ENCODE measurements at regions not wholly inside any gene's neighbourhood (a gene's known extent, or its start where the extent isn't known, plus 50 kb on each side); places are given as distances from the start of the nearest gene placed in this dataset.
A peak's percentile ranks its signal among the peaks of the same experiment; 100 is the strongest.

DNA sequence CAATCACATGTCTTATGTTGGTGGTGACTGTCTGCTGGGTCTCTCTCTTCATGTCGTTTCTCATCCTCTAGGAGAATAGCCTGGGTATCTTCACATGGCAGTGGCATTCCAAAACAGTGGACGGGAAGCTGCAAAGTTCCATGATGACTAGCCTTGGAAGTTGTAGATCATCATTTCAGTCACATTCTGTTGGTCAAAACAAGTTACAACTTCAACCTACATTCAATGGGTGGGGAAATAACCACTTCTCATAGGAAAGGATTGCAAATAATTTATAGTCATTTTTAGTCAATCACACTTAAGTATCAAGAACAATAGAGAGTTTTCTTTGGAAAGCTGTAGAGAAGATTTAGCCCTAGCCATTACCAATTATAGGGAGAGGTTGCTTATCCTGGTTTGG lies 395.0 kb upstream of the CDH2 start:
- no peak for FAIRE-seq
- dilution Hi-C loops (cut with MboI; ENCODE audit: extremely low pct_ligation_motif_present, low sequenced_read_pairs) = no loop called here

DNA sequence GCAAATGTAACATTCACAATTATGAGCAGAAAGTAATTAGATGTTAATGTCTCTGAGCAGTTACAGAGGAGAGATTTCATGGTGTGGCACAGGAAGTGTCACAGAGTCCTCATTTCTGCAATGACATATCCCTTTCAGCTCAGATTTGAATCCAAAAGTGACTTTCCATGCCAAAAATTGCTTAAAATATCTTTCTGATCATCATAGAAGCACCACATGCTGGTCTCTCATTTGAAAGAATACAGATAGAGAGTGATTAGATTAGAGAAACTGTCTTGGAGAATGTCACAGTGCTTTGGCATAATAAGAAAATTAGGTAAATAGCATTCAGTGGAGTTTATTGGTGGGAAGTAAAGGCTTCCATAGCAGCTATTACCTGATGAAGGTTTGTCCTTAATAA lies 383.4 kb upstream of the CDH2 start:
- Histone ChIP-seq H3K79me2 (ENCODE audit: control insufficient read depth, insufficient read depth, low read length) (no peaks in the 10 kb centered on the region), H3K36me3 (ENCODE audit: control insufficient read depth in 2 of 2, extremely low read depth in 1 of 2, insufficient read depth in 2 of 2, low read length in 2 of 2) (no peaks in the 10 kb centered on the region), H2AFZ (ENCODE audit: control insufficient read depth, low read length) (no peak overlapping the region), H3K27ac (ENCODE audit: control insufficient read depth, insufficient read depth, low read length) (no peak overlapping the region), H3K27me3 (ENCODE audit: control insufficient read depth, extremely low read depth, insufficient read depth, low read length) (no peaks in the 10 kb centered on the region), H3K4me1 (ENCODE audit: control insufficient read depth, extremely low read depth, insufficient read depth, low read length) (no peaks in the 10 kb centered on the region), H3K4me3 (ENCODE audit: control insufficient read depth in 2 of 3, extremely low read depth in 1 of 3, insufficient read depth in 2 of 3, low read depth in 1 of 3, low read length in 3 of 3) (no peak overlapping the region), H3K9me3 (ENCODE audit: control insufficient read depth, low read depth, low read length) (no peaks in the 10 kb centered on the region), H4K20me1 (ENCODE audit: control insufficient read depth, extremely low read depth, insufficient read depth, low read length) (no peaks in the 10 kb centered on the region), H3K9ac (ENCODE audit: control insufficient read depth, extremely low read depth, insufficient read depth, low read length) (no peak overlapping the region), H3K9me1 (ENCODE audit: control insufficient read depth, extremely low read depth, insufficient read depth, low read length) (no peaks in the 10 kb centered on the region), H3K4me2 (ENCODE audit: control insufficient read depth, extremely low read depth, insufficient read depth, low read depth, low read length) (no peak overlapping the region)
- TF ChIP-seq EZH2 (IDR thresholded peaks at IDR 0.05; ENCODE audit: low read length) (no peak), CTCF (optimal IDR thresholded peaks at IDR 0.05 in 1 of 3, IDR thresholded peaks at IDR 0.05 in 1 of 3, conservative IDR thresholded peaks at IDR 0.05 in 1 of 3; ENCODE audit: extremely low read depth in 1 of 3, insufficient read depth in 2 of 3, low read length in 3 of 3) (no peak)
- no peak for DNase-seq (ENCODE audit: low read depth, low spot score)
- dilution Hi-C loops (cut with MboI; ENCODE audit: extremely low pct_ligation_motif_present, low sequenced_read_pairs) = no loop called here
- no peak for FAIRE-seq

More for the DNA sequence above, 395.0 kb upstream of the CDH2 start:
- no peaks in the 10 kb centered on the region for H3K79me2 ChIP-seq (ENCODE audit: control insufficient read depth, insufficient read depth, low read length)
- no peaks in the 10 kb centered on the region for H3K9me1 ChIP-seq (ENCODE audit: control insufficient read depth, extremely low read depth, insufficient read depth, low read length)
- H2AFZ ChIP-seq (ENCODE audit: control insufficient read depth, low read length) = peak overlapping the region; percentile 45
- no peak for TF ChIP-seq CTCF (optimal IDR thresholded peaks at IDR 0.05 in 1 of 3, IDR thresholded peaks at IDR 0.05 in 1 of 3, conservative IDR thresholded peaks at IDR 0.05 in 1 of 3; ENCODE audit: extremely low read depth in 1 of 3, insufficient read depth in 2 of 3, low read length in 3 of 3)
- no peak for TF ChIP-seq EZH2 (IDR thresholded peaks at IDR 0.05; ENCODE audit: low read length)
- no peaks in the 10 kb centered on the region for H3K27me3 ChIP-seq (ENCODE audit: control insufficient read depth, extremely low read depth, insufficient read depth, low read length)
- H3K27ac ChIP-seq (ENCODE audit: control insufficient read depth, insufficient read depth, low read length) = no peak overlapping the region
- DNase-seq (ENCODE audit: low read depth, low spot score) = no peak
- H3K4me1 ChIP-seq (ENCODE audit: control insufficient read depth, extremely low read depth, insufficient read depth, low read length) = no peaks in the 10 kb centered on the region
- H3K4me3 ChIP-seq (ENCODE audit: control insufficient read depth in 2 of 3, extremely low read depth in 1 of 3, insufficient read depth in 2 of 3, low read depth in 1 of 3, low read length in 3 of 3) = no peak overlapping the region
- H3K9ac ChIP-seq (ENCODE audit: control insufficient read depth, extremely low read depth, insufficient read depth, low read length) = no peak overlapping the region
- no peaks in the 10 kb centered on the region for H3K9me3 ChIP-seq (ENCODE audit: control insufficient read depth, low read depth, low read length)
- no peaks in the 10 kb centered on the region for H3K36me3 ChIP-seq (ENCODE audit: control insufficient read depth in 2 of 2, extremely low read depth in 1 of 2, insufficient read depth in 2 of 2, low read length in 2 of 2)
- H4K20me1 ChIP-seq (ENCODE audit: control insufficient read depth, extremely low read depth, insufficient read depth, low read length) = no peaks in the 10 kb centered on the region
- no peak overlapping the region for H3K4me2 ChIP-seq (ENCODE audit: control insufficient read depth, extremely low read depth, insufficient read depth, low read depth, low read length)

Data from keratinocyte (primary cell).